Immature natural killer cell (primary cell): ENCODE measurements at regions not wholly inside any gene's neighbourhood (a gene's known extent, or its start where the extent isn't known, plus 50 kb on each side); places are given as distances from the start of the nearest gene placed in this dataset.
"Not testable (repeated sequence)": the region's sequence is repeated elsewhere in the genome, so short reads cannot be mapped to it uniquely, and the experiment has no call there.

Experiments
- DNase-seq, 3 donors: peaks; one replicate each; pipeline ENCODE4 v3.0.0; 2022; ENCODE audit warnings: mixed read lengths in 1 of 3
- H3K27ac Mint-ChIP-seq, 6 donors: one replicate each; pipeline ENCODE4 v1.8.0; 2020; ENCODE audit warnings: mixed read lengths in 6 of 6, mild to moderate bottlenecking in 5 of 6, inconsistent platforms in 4 of 6, moderate library complexity in 3 of 6
- H3K27me3 Mint-ChIP-seq, 3 donors: one replicate each; pipeline ENCODE4 v1.8.0; 2020 to 2021; ENCODE audit warnings: low read depth in 3 of 3, mild to moderate bottlenecking in 3 of 3, mixed read lengths in 3 of 3, moderate library complexity in 3 of 3, inconsistent platforms in 1 of 3
- H3K36me3 Mint-ChIP-seq, 3 donors: one replicate each; pipeline ENCODE4 v1.8.0; 2020; ENCODE audit warnings: mixed read lengths in 3 of 3, inconsistent platforms in 2 of 3, mild to moderate bottlenecking in 2 of 3
- H3K4me1 Mint-ChIP-seq, 2 donors: one replicate each; pipeline ENCODE4 v1.8.0; 2020; ENCODE audit warnings: inconsistent platforms in 2 of 2, mild to moderate bottlenecking in 2 of 2, mixed read lengths in 2 of 2, moderate library complexity in 1 of 2
- H3K4me3 Mint-ChIP-seq, 5 donors: one replicate each; pipeline ENCODE4 v1.8.0; 2020; ENCODE audit warnings: mild to moderate bottlenecking in 5 of 5, mixed read lengths in 5 of 5, inconsistent platforms in 3 of 5, moderate library complexity in 3 of 5
- H3K9me3 Mint-ChIP-seq, 6 donors: one replicate each; pipeline ENCODE4 v1.8.0; 2020; ENCODE audit warnings: mild to moderate bottlenecking in 6 of 6, mixed read lengths in 6 of 6, inconsistent platforms in 4 of 6, moderate library complexity in 3 of 6

- H3K9me3 Mint-ChIP-seq = peaks cover 0 to 1% (median 0%) of the 10 kb centered on the region in 6 donors
- H3K4me3 Mint-ChIP-seq = no peak overlapping the region
- DNase-seq = no peak
- H3K4me1 Mint-ChIP-seq = no peaks in the 10 kb centered on the region
- no peak overlapping the region for H3K27ac Mint-ChIP-seq
- no peaks in the 10 kb centered on the region for H3K36me3 Mint-ChIP-seq
- H3K27me3 Mint-ChIP-seq = peaks cover 1 to 4% (median 2%) of the 10 kb centered on the region in 3 donors
These were observed 198.7 kb downstream of the ZC3H11B start for GRCh38 chr1:219414250-219414649.

GRCh38 chr1:219413536-219413935 lies 199.4 kb downstream of the ZC3H11B start:
- Mint-ChIP-seq H3K4me3 (no peak overlapping the region), H3K27me3 (peaks cover 1 to 4% (median 1%) of the 10 kb centered on the region in 3 donors), H3K4me1 (no peaks in the 10 kb centered on the region), H3K27ac (no peak overlapping the region), H3K36me3 (no peaks in the 10 kb centered on the region), H3K9me3 (peaks cover 0 to 3% (median 0%) of the 10 kb centered on the region in 6 donors)
- no peak for DNase-seq

DNA sequence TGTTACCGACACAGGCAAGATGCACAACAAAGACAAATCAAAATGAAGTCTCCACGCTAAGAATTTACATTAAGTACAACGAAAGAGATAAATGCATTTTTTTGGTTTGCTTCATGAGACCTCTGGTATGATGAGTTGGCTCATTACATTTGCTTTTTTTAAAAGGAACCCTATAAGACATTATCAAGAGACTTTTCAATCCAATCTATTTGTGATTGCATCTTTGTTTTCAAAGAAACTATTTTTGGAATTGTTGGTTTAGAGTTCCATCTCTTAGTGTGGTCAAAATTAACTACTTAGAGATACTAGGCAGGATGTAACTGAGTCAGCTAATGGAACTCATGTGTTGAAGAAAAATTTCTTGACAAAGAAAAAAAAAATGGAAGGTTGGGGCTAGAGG lies 200.1 kb downstream of the ZC3H11B start:
- no peak overlapping the region for H3K27ac Mint-ChIP-seq
- H3K4me3 Mint-ChIP-seq = no peak overlapping the region
- no peaks in the 10 kb centered on the region for H3K36me3 Mint-ChIP-seq
- peaks cover 0 to 4% (median 1%) of the 10 kb centered on the region in 3 donors for H3K27me3 Mint-ChIP-seq
- peaks cover 0 to 5% (median 0%) of the 10 kb centered on the region in 6 donors for H3K9me3 Mint-ChIP-seq
- no peak for DNase-seq
- no peaks in the 10 kb centered on the region for H3K4me1 Mint-ChIP-seq

GRCh38 chr1:219410721-219411120 lies 202.2 kb downstream of the ZC3H11B start:
- not testable (repeated sequence) for H3K9me3 Mint-ChIP-seq, DNase-seq, H3K4me1 Mint-ChIP-seq, H3K36me3 Mint-ChIP-seq, H3K27me3 Mint-ChIP-seq, H3K4me3 Mint-ChIP-seq, H3K27ac Mint-ChIP-seq

DNA sequence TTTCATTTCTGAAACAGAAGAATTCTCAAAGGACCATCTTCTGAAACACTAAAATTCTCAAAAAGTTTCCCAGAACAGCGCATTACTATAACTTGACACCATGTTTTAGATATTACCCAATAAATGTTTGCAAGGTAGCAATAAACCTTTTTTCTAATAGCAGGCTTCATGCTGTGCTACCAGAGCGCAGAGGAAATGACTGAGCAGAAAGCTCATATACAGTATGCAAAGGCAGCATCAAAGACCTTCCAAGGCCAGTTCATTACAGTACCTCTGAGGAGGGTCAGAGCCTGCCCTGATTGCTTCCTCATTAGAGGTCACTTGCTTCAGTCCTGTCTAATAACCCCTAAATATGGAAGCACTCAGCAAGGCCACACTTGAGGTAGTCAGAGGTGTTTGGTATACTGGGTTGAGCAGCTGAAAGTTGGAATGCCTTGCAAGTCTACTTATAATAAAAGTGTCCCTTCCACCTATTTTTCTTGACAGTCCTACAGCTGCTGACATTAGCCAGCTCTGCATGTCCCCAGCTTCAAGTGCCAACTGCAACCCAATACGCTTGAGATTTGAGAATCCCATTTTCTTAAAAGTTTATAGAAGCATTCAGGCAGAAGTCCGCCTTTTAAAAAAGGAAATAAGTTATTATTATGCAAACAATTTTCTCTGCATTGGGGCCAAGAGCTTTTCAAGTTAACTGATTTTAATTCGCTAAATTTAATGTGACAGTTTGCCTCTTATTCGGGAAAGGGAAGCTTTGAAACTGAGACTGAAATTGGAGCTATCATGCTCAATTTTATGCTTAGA lies 207.2 kb downstream of the ZC3H11B start:
- no peaks in the 10 kb centered on the region for H3K4me1 Mint-ChIP-seq
- no peaks in the 10 kb centered on the region for H3K36me3 Mint-ChIP-seq
- H3K27me3 Mint-ChIP-seq = peaks cover 0 to 4% (median 0%) of the 10 kb centered on the region in 3 donors
- peaks cover 0 to 12% (median 0%) of the 10 kb centered on the region in 6 donors for H3K9me3 Mint-ChIP-seq
- no peak overlapping the region for H3K27ac Mint-ChIP-seq
- no peak for DNase-seq
- no peak overlapping the region for H3K4me3 Mint-ChIP-seq

DNA sequence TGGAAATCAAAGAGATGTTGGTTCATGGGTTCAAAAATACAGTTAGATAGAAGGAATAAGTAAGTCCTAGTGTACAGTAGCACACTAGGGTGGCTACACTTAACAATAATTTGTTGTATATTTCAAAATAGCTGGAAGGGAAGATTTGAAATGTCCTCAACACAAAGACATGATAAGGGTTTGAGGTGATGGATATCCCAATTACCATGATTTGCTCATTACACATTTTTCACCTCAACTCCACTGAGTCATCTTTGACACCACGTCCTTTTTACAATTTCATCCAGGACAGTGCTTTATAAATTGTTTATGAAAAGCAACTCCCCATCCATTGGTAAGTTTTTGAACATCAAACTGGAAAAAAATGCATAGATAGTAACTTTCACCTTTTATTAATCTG lies 208.3 kb downstream of the ZC3H11B start:
- no peak for DNase-seq
- Mint-ChIP-seq H3K4me1 (no peaks in the 10 kb centered on the region), H3K36me3 (no peaks in the 10 kb centered on the region), H3K27ac (no peak overlapping the region), H3K4me3 (no peak overlapping the region), H3K27me3 (peaks cover 0 to 4% (median 0%) of the 10 kb centered on the region in 3 donors), H3K9me3 (peaks cover 0 to 12% (median 0%) of the 10 kb centered on the region in 6 donors)

DNA sequence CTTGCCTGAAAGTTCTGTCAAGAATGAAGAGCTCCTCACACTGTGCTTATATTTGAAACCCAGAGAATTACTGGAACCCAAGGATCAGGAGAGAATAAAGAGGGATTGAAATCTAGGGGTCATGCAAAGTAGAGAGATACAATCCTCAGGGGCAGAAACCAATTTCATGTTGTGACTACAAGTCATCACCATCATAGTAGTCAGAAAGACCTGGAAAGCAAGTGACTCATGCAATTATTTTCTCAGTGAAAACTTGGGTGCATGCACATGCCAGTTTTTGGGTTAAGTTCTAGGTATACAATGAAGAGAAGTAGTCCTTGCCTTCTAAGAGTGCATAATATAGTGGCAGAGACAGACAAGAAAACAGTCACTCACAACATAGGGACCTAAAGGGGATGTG lies 210.0 kb downstream of the ZC3H11B start:
- no peak for DNase-seq
- Mint-ChIP-seq H3K4me3 (no peak overlapping the region), H3K9me3 (peaks cover 4 to 9% (median 5%) of the 10 kb centered on the region in 6 donors), H3K27ac (no peak overlapping the region), H3K4me1 (no peaks in the 10 kb centered on the region), H3K27me3 (peaks cover 0 to 4% (median 2%) of the 10 kb centered on the region in 3 donors), H3K36me3 (no peaks in the 10 kb centered on the region)

DNA sequence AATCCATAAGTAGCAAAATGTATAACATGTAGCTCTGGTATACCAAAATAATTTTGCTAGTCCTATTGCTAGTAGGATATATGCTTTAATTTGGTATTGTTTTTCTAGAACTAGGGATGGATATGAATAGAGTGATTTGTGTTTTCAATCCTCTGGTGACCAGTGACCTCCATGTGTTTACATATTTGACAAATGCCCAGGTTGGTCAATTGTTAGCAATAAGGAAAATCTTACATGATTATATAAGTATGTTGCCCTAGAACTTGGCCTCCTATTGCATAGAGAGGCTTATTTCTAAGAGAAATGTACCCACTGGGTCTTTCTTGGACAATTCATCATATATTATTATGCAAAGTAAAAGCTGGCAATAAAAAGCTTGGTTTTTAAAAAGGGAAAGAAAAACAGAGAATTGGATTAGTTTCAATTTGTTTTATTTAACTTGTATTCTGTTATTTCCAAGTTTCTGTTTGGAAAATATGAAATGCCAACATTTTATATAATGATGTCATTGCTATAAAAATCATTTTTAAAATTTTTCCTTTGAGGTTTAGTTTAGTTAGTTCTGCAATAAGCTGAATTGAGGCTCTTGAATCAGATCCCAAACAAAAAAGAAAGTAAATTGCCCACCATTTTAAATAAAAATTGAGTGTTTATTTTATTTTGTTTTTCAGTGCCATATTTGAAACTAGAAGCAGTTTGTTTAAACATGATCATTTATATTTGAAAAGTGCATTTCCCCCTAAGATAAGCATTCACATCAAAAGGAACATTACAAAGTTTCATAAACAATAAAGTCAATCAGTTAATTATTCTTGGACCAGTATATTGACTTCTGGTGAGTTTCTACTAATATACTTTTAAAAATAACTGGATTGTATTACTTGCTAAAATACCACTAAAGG lies 210.9 kb downstream of the ZC3H11B start:
- H3K36me3 Mint-ChIP-seq = no peaks in the 10 kb centered on the region
- no peak overlapping the region for H3K4me3 Mint-ChIP-seq
- peaks cover 6 to 14% (median 9%) of the 10 kb centered on the region in 6 donors for H3K9me3 Mint-ChIP-seq
- no peak overlapping the region for H3K27ac Mint-ChIP-seq
- H3K27me3 Mint-ChIP-seq = peaks cover 2 to 4% (median 3%) of the 10 kb centered on the region in 3 donors
- DNase-seq = no peak
- H3K4me1 Mint-ChIP-seq = no peaks in the 10 kb centered on the region

DNA sequence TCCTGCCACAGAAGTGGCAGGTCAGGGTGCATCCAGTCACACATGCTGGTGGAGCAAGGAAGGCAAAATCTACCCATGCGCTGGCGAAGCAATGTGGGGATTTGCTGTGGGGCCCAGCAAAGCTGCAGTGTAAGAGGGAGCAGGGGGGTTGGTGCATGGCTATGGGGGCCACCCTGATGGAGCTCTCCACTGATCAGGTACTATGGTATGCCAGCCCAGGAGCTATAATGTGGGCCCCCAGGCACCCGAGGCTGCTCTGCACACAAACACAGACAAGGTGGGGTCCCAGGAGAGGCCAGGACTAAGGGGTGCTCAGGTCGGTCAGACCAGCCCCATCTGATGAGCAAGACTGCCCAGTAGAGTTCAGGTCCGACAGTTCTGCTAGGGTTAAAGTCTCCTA lies 213.5 kb downstream of the ZC3H11B start:
- Mint-ChIP-seq H3K9me3 (peaks cover 6 to 35% (median 15%) of the 10 kb centered on the region in 6 donors), H3K36me3 (no peaks in the 10 kb centered on the region), H3K4me3 (no peak overlapping the region), H3K27me3 (peaks cover 2 to 6% (median 4%) of the 10 kb centered on the region in 3 donors), H3K4me1 (no peaks in the 10 kb centered on the region), H3K27ac (no peak overlapping the region)
- no peak for DNase-seq

DNA sequence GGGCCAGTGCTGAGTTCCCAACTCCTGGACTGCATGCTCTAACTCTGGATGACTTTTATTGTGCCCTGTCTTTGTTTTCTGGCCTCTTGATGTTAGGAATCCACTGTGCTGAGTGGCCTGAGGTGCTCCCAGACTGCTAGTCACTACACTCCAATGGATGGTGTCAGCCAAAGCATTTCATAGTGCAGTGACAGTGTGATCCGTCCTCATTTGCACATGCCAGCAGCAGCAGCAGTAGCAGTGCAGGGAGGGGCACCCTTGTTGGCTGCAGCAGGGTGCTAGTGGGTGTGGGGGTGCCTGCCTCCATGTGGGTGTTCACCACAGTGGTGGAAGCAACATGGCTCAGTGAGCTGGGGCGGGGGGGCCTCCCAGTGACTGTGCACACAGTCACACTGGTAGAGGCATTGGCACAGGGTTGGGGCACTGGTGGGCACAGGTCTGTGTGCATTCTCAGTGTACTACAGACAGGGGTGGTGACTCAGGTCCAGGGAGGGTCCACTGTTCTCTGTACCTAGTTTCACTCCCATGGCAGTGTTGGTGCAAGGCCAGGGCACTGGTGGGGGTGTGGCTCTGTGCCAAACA lies 214.0 kb downstream of the ZC3H11B start:
- H3K27me3 Mint-ChIP-seq = peaks cover 2 to 6% (median 4%) of the 10 kb centered on the region in 3 donors
- no peaks in the 10 kb centered on the region for H3K4me1 Mint-ChIP-seq
- H3K4me3 Mint-ChIP-seq = no peak overlapping the region
- H3K36me3 Mint-ChIP-seq = no peaks in the 10 kb centered on the region
- peaks cover 6 to 35% (median 15%) of the 10 kb centered on the region in 6 donors for H3K9me3 Mint-ChIP-seq
- no peak overlapping the region for H3K27ac Mint-ChIP-seq
- DNase-seq = no peak

DNA sequence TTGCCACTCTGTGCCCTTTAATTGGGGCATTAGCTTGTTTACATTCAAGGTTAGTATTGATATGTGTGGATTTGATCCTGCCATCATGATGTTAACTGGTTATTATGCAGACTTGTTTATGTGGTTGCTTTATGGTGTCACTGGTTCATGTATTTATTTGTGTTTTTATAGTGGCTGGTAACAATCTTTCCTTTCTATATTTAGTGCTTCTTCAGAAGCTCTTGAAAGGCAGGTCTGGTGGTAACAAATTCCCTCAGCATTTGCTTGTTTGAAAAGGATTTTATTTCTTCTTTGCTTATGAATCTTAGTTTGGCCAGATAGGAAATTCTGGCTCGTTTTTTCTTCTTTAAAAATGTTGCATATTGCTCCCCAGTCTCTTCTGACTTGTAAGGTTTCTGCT lies 215.4 kb downstream of the ZC3H11B start:
- no peaks in the 10 kb centered on the region for H3K4me1 Mint-ChIP-seq
- DNase-seq = no peak
- H3K9me3 Mint-ChIP-seq = peaks cover 6 to 41% (median 15%) of the 10 kb centered on the region in 6 donors

DNA sequence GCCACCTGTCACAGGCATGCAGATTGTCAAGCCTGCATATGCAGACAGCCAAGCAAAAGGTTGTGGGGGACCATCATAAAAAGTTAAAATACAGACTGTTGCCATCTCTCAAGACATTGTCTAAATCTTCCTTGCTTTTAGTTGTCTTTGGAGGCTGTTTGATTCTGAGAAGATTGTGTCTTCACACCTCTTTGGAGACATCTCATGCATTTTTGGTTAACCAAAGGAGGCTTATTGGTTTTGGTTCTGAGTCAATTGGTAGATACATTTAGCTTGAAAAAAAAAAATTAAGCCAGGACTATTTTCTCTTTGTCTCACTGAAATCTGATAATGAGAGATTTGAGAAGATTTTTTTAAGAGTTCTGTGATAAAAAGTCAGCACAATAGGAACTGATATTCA lies 217.6 kb downstream of the LYPLAL1 start:
- no peaks in the 10 kb centered on the region for H3K4me1 Mint-ChIP-seq
- peaks cover 0 to 19% (median 5%) of the 10 kb centered on the region in 6 donors for H3K9me3 Mint-ChIP-seq
- peaks cover 0 to 4% (median 0%) of the 10 kb centered on the region in 3 donors for H3K36me3 Mint-ChIP-seq
- H3K4me3 Mint-ChIP-seq = no peak overlapping the region
- H3K27ac Mint-ChIP-seq = no peak overlapping the region
- no peak for DNase-seq
- H3K27me3 Mint-ChIP-seq = peaks cover 0 to 3% (median 0%) of the 10 kb centered on the region in 3 donors

More for the DNA sequence above, 215.4 kb downstream of the ZC3H11B start:
- H3K4me3 Mint-ChIP-seq = no peak overlapping the region
- H3K27ac Mint-ChIP-seq = no peak overlapping the region
- H3K27me3 Mint-ChIP-seq = peaks cover under 1 to 6% (median 2%) of the 10 kb centered on the region in 3 donors
- peaks cover 0 to 4% (median 0%) of the 10 kb centered on the region in 3 donors for H3K36me3 Mint-ChIP-seq

DNA sequence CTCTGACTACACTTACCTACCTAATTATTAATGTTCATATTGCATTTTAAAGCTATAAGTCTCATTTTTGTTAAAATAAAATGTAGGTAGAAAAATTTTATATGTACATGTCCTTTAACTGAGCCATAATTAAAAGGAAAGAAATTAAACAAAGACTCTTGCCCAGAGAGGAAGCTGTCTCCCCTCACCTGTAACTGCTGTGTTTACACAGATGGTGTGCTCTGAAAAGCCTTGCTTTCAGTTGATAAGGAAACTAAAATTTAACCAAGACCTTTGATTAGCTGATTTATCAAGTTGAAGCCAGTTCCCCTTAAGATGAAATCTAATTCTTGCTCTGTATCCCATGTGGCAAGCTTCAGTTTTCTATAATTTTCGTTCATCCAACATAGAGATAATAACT lies 213.5 kb downstream of the LYPLAL1 start:
- H3K4me3 Mint-ChIP-seq = no peak overlapping the region
- H3K27me3 Mint-ChIP-seq = no peaks in the 10 kb centered on the region

More for the DNA sequence above, 213.5 kb downstream of the LYPLAL1 start:
- Mint-ChIP-seq H3K36me3 (no peaks in the 10 kb centered on the region), H3K27ac (no peak overlapping the region), H3K9me3 (no peaks in the 10 kb centered on the region), H3K4me1 (no peaks in the 10 kb centered on the region)
- DNase-seq = no peak
